OCI-LY1 (cell line): ENCODE measurements at regions not wholly inside any gene's neighbourhood (a gene's known extent, or its start where the extent isn't known, plus 50 kb on each side); places are given as distances from the start of the nearest gene placed in this dataset.

Source experiments
- H2AFZ ChIP-seq: fragments of 200-600 bp; sonication (generic), shearing (Covaris generic); 2 replicates; pipeline ENCODE4 v1.6.0; 2014; ENCODE audit warnings: antibody characterized with exemption, mild to moderate bottlenecking, low read length
- H3F3A ChIP-seq: fragments of 200-600 bp; sonication (generic), shearing (Covaris generic); 2 replicates; pipeline ENCODE4 v1.6.0; 2014; ENCODE audit warnings: mild to moderate bottlenecking, antibody characterized with exemption, low read length, moderate library complexity; ENCODE audit not compliant: insufficient read depth
- H3K27ac ChIP-seq: fragments of 200-600 bp; sonication (generic); 2 replicates; pipeline ENCODE4 v1.5.1; 2014; ENCODE audit warnings: low read length, mixed run types, mild to moderate bottlenecking, low read depth; ENCODE audit not compliant: poor library complexity, severe bottlenecking
- H3K27me3 ChIP-seq: fragments of 200-600 bp; sonication (generic); 2 replicates; pipeline ENCODE4 v1.6.0; 2014; ENCODE audit warnings: antibody characterized with exemption, mild to moderate bottlenecking, low read length, moderate library complexity; ENCODE audit not compliant: insufficient read depth
- H3K36me3 ChIP-seq: fragments of 200-600 bp; sonication (generic); 2 replicates; pipeline ENCODE4 v1.6.1; 2014; ENCODE audit warnings: mild to moderate bottlenecking, antibody characterized with exemption, low read length, moderate library complexity, mixed read lengths; ENCODE audit not compliant: insufficient read depth
- H3K4me1 ChIP-seq: fragments of 200-600 bp; sonication (generic); 2 replicates; pipeline ENCODE4 v1.5.1; 2014; ENCODE audit warnings: mild to moderate bottlenecking, low read length, moderate library complexity; ENCODE audit not compliant: insufficient read depth, severe bottlenecking
- H3K4me2 ChIP-seq: fragments of 200-600 bp; sonication (generic), shearing (Covaris generic); 2 replicates; pipeline ENCODE4 v1.6.1; 2014; ENCODE audit warnings: low read length
- H3K4me3 ChIP-seq: fragments of 200-600 bp; sonication (generic); 2 replicates; pipeline ENCODE4 v1.5.1; 2014; ENCODE audit warnings: low read length, low read depth, mild to moderate bottlenecking, mixed read lengths; ENCODE audit not compliant: poor library complexity, severe bottlenecking
- H3K79me2 ChIP-seq: fragments of 200-600 bp; shearing (Covaris generic); 2 replicates; pipeline ENCODE4 v1.6.1; 2016; ENCODE audit warnings: mixed run types, low read length, mixed read lengths; ENCODE audit not compliant: insufficient read depth
- H3K9ac ChIP-seq: fragments of 200-600 bp; sonication (generic), shearing (Covaris generic); 2 replicates; pipeline ENCODE4 v1.6.1; 2014; ENCODE audit warnings: mild to moderate bottlenecking, low read length, mixed read lengths
- H3K9me2 ChIP-seq: fragments of 200-600 bp; sonication (generic), shearing (Covaris generic); 2 replicates; pipeline ENCODE4 v1.6.1; 2014; ENCODE audit warnings: low read depth, mild to moderate bottlenecking, low read length, mixed read lengths
- H3K9me3 ChIP-seq: fragments of 200-600 bp; shearing (Covaris generic); 2 replicates; pipeline ENCODE4 v1.6.1; 2014; ENCODE audit warnings: low read length, mixed read lengths
- H4K20me1 ChIP-seq: fragments of 200-600 bp; sonication (generic), shearing (Covaris generic); 2 replicates; pipeline ENCODE4 v1.6.0; 2016; ENCODE audit warnings: mild to moderate bottlenecking, low read length; ENCODE audit not compliant: insufficient read depth
- EZH2 ChIP-seq: fragments of 200-600 bp; sonication (generic), shearing (Covaris generic); IDR thresholded peaks from 2 replicates; pipeline ENCODE4 v1.8.0; 2017; ENCODE audit warnings: borderline replicate concordance, mixed run types, mild to moderate bottlenecking, antibody characterized with exemption, low read length, moderate library complexity, mixed read lengths
- TF ChIP-seq, protein P1 (sequence below): fragments of 200-600 bp; sonication (generic), shearing (Covaris generic); IDR thresholded peaks from 2 replicates; pipeline ENCODE4 v1.5.1; 2017; ENCODE audit warnings: mild to moderate bottlenecking, antibody characterized with exemption, low read length, moderate library complexity, mixed read lengths

DNA sequence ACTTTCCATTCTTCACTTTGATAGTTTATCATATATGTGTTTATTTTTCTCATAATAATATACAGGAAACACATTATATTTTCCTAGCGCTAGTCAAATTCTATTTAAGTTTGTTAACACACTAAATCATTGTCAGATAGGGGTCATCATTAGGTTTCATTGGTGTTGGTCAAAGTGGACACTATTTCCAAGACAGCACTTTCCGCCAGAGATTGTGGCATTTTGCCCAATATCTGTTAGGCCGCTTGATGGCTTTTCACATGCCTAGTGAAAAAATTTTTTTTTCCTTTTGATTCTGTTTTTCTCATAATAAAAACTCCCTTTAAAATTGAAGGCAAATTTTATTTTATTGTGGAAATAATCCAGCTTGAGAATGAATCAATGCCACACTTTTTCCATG, 495.4 kb upstream of the AKR1E2 start:
- H3K27me3 ChIP-seq = no peaks in the 10 kb centered on the region
- no peak for TF ChIP-seq EZH2
- TF ChIP-seq, protein P1, sequence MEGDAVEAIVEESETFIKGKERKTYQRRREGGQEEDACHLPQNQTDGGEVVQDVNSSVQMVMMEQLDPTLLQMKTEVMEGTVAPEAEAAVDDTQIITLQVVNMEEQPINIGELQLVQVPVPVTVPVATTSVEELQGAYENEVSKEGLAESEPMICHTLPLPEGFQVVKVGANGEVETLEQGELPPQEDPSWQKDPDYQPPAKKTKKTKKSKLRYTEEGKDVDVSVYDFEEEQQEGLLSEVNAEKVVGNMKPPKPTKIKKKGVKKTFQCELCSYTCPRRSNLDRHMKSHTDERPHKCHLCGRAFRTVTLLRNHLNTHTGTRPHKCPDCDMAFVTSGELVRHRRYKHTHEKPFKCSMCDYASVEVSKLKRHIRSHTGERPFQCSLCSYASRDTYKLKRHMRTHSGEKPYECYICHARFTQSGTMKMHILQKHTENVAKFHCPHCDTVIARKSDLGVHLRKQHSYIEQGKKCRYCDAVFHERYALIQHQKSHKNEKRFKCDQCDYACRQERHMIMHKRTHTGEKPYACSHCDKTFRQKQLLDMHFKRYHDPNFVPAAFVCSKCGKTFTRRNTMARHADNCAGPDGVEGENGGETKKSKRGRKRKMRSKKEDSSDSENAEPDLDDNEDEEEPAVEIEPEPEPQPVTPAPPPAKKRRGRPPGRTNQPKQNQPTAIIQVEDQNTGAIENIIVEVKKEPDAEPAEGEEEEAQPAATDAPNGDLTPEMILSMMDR = no peak
- no peak overlapping the region for H3K27ac ChIP-seq
- peaks cover 18% of the 10 kb centered on the region for H3K9me3 ChIP-seq
- H3F3A ChIP-seq = peaks cover 6% of the 10 kb centered on the region
- no peaks in the 10 kb centered on the region for H3K79me2 ChIP-seq
- no peak overlapping the region for H3K9ac ChIP-seq
- H4K20me1 ChIP-seq = no peaks in the 10 kb centered on the region
- no peaks in the 10 kb centered on the region for H3K36me3 ChIP-seq
- no peak overlapping the region for H3K4me3 ChIP-seq
- H3K4me2 ChIP-seq = no peak overlapping the region
- no peaks in the 10 kb centered on the region for H3K4me1 ChIP-seq
- H2AFZ ChIP-seq = no peak overlapping the region
- no peaks in the 10 kb centered on the region for H3K9me2 ChIP-seq

DNA sequence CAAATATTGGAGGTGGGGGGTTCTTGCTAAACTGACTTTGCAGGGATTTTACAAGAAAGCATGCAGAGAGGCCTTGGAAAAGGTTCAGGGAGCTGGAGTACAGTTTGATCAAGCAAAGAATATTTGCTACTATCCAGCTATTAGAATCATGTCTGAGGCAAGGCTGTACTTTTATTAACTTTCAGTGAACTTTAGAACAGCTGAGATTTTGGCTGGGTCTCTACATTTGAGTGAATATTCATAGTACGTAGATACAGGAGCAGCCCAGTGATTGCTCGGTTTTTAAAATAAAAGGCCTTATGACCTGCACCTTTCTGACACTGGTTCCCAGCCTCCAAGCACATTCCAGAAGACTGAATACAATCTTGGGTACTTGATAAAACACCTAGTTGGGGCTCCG, 496.8 kb upstream of the AKR1E2 start:
- TF ChIP-seq EZH2 = no peak
- TF ChIP-seq, protein P1 = no peak
- H3K9me2 ChIP-seq = no peaks in the 10 kb centered on the region
- peaks cover 6% of the 10 kb centered on the region for H3F3A ChIP-seq
- peaks cover 13% of the 10 kb centered on the region; the same call in 1 of the 2 replicates for H3K9me3 ChIP-seq
- H3K9ac ChIP-seq = no peak overlapping the region
- H4K20me1 ChIP-seq = no peaks in the 10 kb centered on the region
- no peaks in the 10 kb centered on the region for H3K36me3 ChIP-seq
- no peak overlapping the region for H3K4me2 ChIP-seq
- H3K4me1 ChIP-seq = no peaks in the 10 kb centered on the region
- no peaks in the 10 kb centered on the region for H3K27me3 ChIP-seq
- no peak overlapping the region for H3K4me3 ChIP-seq
- H3K79me2 ChIP-seq = no peaks in the 10 kb centered on the region
- H3K27ac ChIP-seq = no peak overlapping the region
- H2AFZ ChIP-seq = no peak overlapping the region

DNA sequence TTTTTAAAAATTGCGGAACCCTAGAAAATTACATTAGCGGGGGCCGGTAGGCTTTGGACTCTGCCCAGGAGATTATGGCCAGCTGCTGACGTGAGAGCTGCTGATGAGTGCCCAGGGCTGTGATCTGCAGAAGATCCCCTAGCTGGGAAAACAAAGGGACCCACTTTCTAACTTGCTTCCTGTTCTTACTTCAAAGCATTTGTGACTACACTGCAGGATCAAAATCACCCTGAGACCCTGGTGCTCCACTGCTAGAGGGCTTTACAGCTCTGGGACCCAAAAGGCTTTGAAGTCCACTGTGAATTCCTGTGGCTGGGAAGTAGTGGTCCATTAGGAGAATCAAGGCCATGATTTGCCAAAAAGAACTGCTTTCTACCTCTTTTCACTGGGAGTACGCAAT, 499.4 kb upstream of the AKR1E2 start:
- Histone ChIP-seq H3K4me2 (no peak overlapping the region), H3F3A (no peaks in the 10 kb centered on the region), H3K9me3 (no peaks in the 10 kb centered on the region), H3K4me3 (no peak overlapping the region), H3K9me2 (no peaks in the 10 kb centered on the region), H4K20me1 (no peaks in the 10 kb centered on the region), H3K4me1 (no peaks in the 10 kb centered on the region), H3K79me2 (no peaks in the 10 kb centered on the region), H2AFZ (no peak overlapping the region), H3K27ac (no peak overlapping the region), H3K27me3 (no peaks in the 10 kb centered on the region), H3K36me3 (no peaks in the 10 kb centered on the region), H3K9ac (no peak overlapping the region)
- TF ChIP-seq, protein P1 = no peak
- TF ChIP-seq EZH2 = no peak
